Progenitor cell of endocrine pancreas (in vitro differentiated cells): ENCODE measurements at regions not wholly inside any gene's neighbourhood (a gene's known extent, or its start where the extent isn't known, plus 50 kb on each side); places are given as distances from the start of the nearest gene placed in this dataset.

ENCODE experiments used
- DNase-seq: peaks from one replicate; pipeline ENCODE4 v3.0.0; 2021; ENCODE audit warnings: low spot score; ENCODE audit not compliant: unreplicated experiment
- H3K27ac Mint-ChIP-seq: 2 replicates; pipeline ENCODE4 v1.8.0; 2021; ENCODE audit warnings: mild to moderate bottlenecking, moderate library complexity, mixed read lengths
- H3K27me3 Mint-ChIP-seq: 2 replicates; pipeline ENCODE4 v1.8.0; 2021; ENCODE audit warnings: mixed read lengths
- H3K36me3 Mint-ChIP-seq: 2 replicates; pipeline ENCODE4 v1.8.0; 2022; ENCODE audit warnings: mixed read lengths; ENCODE audit not compliant: insufficient read depth
- H3K4me1 Mint-ChIP-seq: 2 replicates; pipeline ENCODE4 v1.8.0; 2021; ENCODE audit warnings: low read depth, mixed read lengths
- H3K4me3 Mint-ChIP-seq: 2 replicates; pipeline ENCODE4 v1.8.0; 2021; ENCODE audit warnings: low read depth, mild to moderate bottlenecking, moderate library complexity, mixed read lengths
- H3K9me3 Mint-ChIP-seq: 2 replicates; pipeline ENCODE4 v1.8.0; 2021; ENCODE audit warnings: low read depth, mixed read lengths
- TF ChIP-seq, protein P1 (sequence below): fragments of 200-600 bp; sonication (generic); IDR thresholded peaks from one replicate; pipeline ENCODE4 v1.5.0; 2021; ENCODE audit warnings: antibody characterized with exemption, mild to moderate bottlenecking; ENCODE audit not compliant: unreplicated experiment

- TF ChIP-seq, protein P1, sequence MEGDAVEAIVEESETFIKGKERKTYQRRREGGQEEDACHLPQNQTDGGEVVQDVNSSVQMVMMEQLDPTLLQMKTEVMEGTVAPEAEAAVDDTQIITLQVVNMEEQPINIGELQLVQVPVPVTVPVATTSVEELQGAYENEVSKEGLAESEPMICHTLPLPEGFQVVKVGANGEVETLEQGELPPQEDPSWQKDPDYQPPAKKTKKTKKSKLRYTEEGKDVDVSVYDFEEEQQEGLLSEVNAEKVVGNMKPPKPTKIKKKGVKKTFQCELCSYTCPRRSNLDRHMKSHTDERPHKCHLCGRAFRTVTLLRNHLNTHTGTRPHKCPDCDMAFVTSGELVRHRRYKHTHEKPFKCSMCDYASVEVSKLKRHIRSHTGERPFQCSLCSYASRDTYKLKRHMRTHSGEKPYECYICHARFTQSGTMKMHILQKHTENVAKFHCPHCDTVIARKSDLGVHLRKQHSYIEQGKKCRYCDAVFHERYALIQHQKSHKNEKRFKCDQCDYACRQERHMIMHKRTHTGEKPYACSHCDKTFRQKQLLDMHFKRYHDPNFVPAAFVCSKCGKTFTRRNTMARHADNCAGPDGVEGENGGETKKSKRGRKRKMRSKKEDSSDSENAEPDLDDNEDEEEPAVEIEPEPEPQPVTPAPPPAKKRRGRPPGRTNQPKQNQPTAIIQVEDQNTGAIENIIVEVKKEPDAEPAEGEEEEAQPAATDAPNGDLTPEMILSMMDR = no peak
- H3K27ac Mint-ChIP-seq = no peak overlapping the region
- no peak for DNase-seq
- H3K4me3 Mint-ChIP-seq = no peak overlapping the region
- no peaks in the 10 kb centered on the region for H3K27me3 Mint-ChIP-seq
- peaks cover 2% of the 10 kb centered on the region for H3K36me3 Mint-ChIP-seq
- H3K4me1 Mint-ChIP-seq = no peaks in the 10 kb centered on the region
- peaks cover 18% of the 10 kb centered on the region for H3K9me3 Mint-ChIP-seq
These were observed 70.5 kb downstream of the NPY start for GRCh38 chr7:24354456-24354855.

- no peak overlapping the region for H3K27ac Mint-ChIP-seq
These were observed 72.9 kb downstream of the NPY start for GRCh38 chr7:24356718-24357386.

GRCh38 chr7:24361001-24361400, 77.0 kb downstream of the NPY start:
- Mint-ChIP-seq H3K36me3 (no peaks in the 10 kb centered on the region), H3K27me3 (no peaks in the 10 kb centered on the region), H3K9me3 (no peaks in the 10 kb centered on the region), H3K4me3 (no peak overlapping the region), H3K27ac (no peak overlapping the region), H3K4me1 (peaks cover 5% of the 10 kb centered on the region)
- no peak for DNase-seq
- TF ChIP-seq, protein P1 = no peak

More at GRCh38 chr7:24356718-24357386, 72.9 kb downstream of the NPY start:
- H3K4me3 Mint-ChIP-seq = no peak overlapping the region
- no peak for DNase-seq
- peaks cover 18% of the 10 kb centered on the region for H3K9me3 Mint-ChIP-seq
- H3K4me1 Mint-ChIP-seq = no peaks in the 10 kb centered on the region
- H3K36me3 Mint-ChIP-seq = peaks cover 2% of the 10 kb centered on the region
- TF ChIP-seq, protein P1 = no peak
- no peaks in the 10 kb centered on the region for H3K27me3 Mint-ChIP-seq

DNA sequence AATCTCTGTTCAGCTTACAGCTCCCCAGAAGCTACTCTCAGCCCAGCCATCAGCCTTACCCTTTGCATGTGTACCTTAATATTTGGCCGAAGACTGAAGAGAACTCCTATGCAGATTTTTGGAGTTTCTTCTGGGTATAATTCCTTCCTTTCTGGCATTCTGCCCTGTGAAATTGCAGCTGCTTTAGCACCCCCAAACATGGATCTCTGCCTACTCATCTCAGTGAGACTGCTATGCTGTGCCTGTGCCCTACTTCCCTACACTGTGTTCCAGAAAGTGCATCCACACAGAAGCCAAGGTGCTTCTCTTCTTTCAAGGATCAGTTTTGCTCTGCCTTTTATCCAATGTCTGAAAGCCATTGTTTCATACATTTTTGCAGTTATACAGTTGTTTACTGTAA, 81.6 kb downstream of the NPY start:
- peaks cover 10% of the 10 kb centered on the region for H3K4me1 Mint-ChIP-seq
- no peaks in the 10 kb centered on the region for H3K36me3 Mint-ChIP-seq
- no peak for DNase-seq
- H3K4me3 Mint-ChIP-seq = no peak overlapping the region
- H3K27ac Mint-ChIP-seq = no peak overlapping the region
- H3K27me3 Mint-ChIP-seq = no peaks in the 10 kb centered on the region
- TF ChIP-seq, protein P1 = no peak
- no peaks in the 10 kb centered on the region for H3K9me3 Mint-ChIP-seq

GRCh38 chr7:24366876-24367275, 82.9 kb downstream of the NPY start:
- Mint-ChIP-seq H3K9me3 (no peaks in the 10 kb centered on the region), H3K36me3 (no peaks in the 10 kb centered on the region), H3K27ac (no peak overlapping the region), H3K4me1 (peaks cover 10% of the 10 kb centered on the region), H3K27me3 (no peaks in the 10 kb centered on the region), H3K4me3 (no peak overlapping the region)
- TF ChIP-seq, protein P1 = no peak
- DNase-seq = no peak
